GM12891 (cell line): ENCODE measurements at regions not wholly inside any gene's neighbourhood (a gene's known extent, or its start where the extent isn't known, plus 50 kb on each side); places are given as distances from the start of the nearest gene placed in this dataset.

Experiments
- PAX5 ChIP-seq: IDR thresholded peaks from 2 replicates; pipeline ENCODE4 v1.6.1; 2011; ENCODE audit warnings: low read length, moderate library complexity, mild to moderate bottlenecking; ENCODE audit not compliant: insufficient read depth, severe bottlenecking
- POLR2A ChIP-seq: IDR thresholded peaks from 2 replicates; pipeline ENCODE4 v1.6.1; 2011; ENCODE audit warnings: low read depth, low read length, control low read depth
- SPI1 ChIP-seq: IDR thresholded peaks from 2 replicates; pipeline ENCODE4 v1.6.1; 2011; ENCODE audit warnings: low read depth, low read length, control low read depth
- TAF1 ChIP-seq: IDR thresholded peaks from 2 replicates; pipeline ENCODE4 v1.6.1; 2011; ENCODE audit warnings: low read depth, low read length, control low read depth

DNA sequence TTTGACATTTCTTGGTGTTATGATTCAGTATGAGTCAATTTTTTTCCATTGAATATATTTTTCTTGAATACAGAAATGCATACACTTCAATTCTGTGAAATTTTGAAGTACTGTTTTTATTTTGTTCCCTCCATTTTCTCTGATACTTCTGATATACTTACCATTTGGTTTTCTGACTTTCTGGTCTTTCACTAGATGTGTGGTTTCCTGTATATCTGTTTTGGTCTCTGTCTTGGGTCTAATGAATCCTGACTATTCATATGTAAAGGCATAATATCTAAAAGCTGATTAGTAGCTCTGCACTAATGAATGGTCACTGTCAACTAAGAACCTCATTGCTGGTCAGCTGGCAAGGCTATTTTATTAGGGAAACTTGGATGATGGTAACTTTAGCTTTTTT, 345.6 kb downstream of the GRB14 start:
- TF ChIP-seq POLR2A: no peak
- no peak for TF ChIP-seq TAF1
- no peak for TF ChIP-seq PAX5
- TF ChIP-seq SPI1: no peak
